SK-N-SH treated with all-trans-retinoic acid at 6 μM for 48 hours (cell line): ENCODE measurements at regions not wholly inside any gene's neighbourhood (a gene's known extent, or its start where the extent isn't known, plus 50 kb on each side); places are given as distances from the start of the nearest gene placed in this dataset.

ENCODE experiments used
- ARNTL ChIP-seq: fragments of 450-650 bp; formaldehyde crosslinking; IDR thresholded peaks from 2 replicates; pipeline ENCODE4 v1.5.0; 2020; ENCODE audit warnings: low read depth, mild to moderate bottlenecking, moderate library complexity, borderline replicate concordance
- CSRNP3 ChIP-seq: fragments of 250-450 bp; sonication (Bioruptor Pico); IDR thresholded peaks from 2 replicates; pipeline ENCODE4 v1.5.1; 2021; ENCODE audit warnings: mild to moderate bottlenecking, moderate library complexity
- ESRRG ChIP-seq: fragments of 250-450 bp; sonication (Bioruptor Pico); IDR thresholded peaks from 2 replicates; pipeline ENCODE4 v1.6.1; 2021; ENCODE audit warnings: mild to moderate bottlenecking
- GLIS3 ChIP-seq: fragments of 250-450 bp; sonication (Bioruptor Pico); IDR thresholded peaks from 2 replicates; pipeline ENCODE4 v1.5.0; 2020; ENCODE audit warnings: mild to moderate bottlenecking, moderate library complexity
- RARB ChIP-seq: fragments of 250-450 bp; sonication (Bioruptor Pico); IDR thresholded peaks from 2 replicates; pipeline ENCODE4 v1.8.0; 2021; ENCODE audit warnings: mild to moderate bottlenecking, moderate library complexity
- ZFP3 ChIP-seq: fragments of 250-450 bp; sonication (Bioruptor Pico); IDR thresholded peaks from 2 replicates; pipeline ENCODE4 v1.5.0; 2020; ENCODE audit warnings: mild to moderate bottlenecking, moderate library complexity
- ZNF565 ChIP-seq: fragments of 450-650 bp; formaldehyde crosslinking; conservative IDR thresholded peaks from 2 replicates; pipeline ENCODE4 v1.5.0; 2020; ENCODE audit warnings: low read depth, mild to moderate bottlenecking, moderate library complexity
- TF ChIP-seq, protein P1 (sequence below): fragments of 250-450 bp; sonication (Bioruptor Pico); IDR thresholded peaks from 2 replicates; pipeline ENCODE4 v1.8.0; 2020; ENCODE audit warnings: mild to moderate bottlenecking, moderate library complexity, borderline replicate concordance

DNA sequence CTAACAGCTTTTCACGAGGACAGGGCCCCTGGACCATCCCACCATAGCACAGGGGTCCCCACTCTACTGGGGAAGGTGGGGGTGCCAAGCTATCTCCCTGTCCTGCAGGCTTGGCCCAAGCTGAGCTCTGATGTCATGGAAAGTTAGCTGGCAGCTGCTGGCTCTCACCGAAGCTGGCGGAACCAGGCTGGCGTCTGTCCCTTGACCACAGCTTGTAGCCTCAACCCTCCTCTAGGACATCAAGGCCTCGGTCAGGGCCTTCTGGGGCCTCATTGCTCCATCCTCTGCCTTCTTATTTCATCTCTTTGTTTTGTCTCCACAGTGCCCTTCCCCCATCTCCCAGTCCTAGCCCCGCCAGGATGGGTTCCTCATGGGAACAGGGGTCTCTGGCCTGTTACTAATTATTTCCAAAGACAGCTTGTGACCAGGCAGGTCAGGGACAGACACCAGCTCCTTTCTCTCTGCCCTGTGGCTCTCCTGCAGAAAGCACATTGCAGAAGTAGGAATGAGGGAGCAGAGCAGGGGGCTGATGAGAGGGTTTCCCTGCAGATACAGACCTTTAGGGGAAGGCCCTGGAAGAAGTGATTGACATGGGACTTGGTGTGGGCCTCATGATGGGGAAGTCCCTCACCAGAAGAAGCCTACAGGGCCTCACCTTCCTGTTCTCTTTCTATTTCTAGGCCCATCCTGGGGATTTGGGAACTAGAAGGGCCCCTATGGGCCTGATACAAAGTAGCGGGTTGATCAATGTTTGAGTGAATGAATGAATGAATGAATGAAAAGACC, 97.5 kb upstream of the ALX4 start:
- TF ChIP-seq ZFP3 = no peak
- TF ChIP-seq ZNF565 (CRISPR knock-in tag) = no peak
- no peak for TF ChIP-seq GLIS3 (CRISPR knock-in tag)
- no peak for TF ChIP-seq RARB
- TF ChIP-seq, protein P1, sequence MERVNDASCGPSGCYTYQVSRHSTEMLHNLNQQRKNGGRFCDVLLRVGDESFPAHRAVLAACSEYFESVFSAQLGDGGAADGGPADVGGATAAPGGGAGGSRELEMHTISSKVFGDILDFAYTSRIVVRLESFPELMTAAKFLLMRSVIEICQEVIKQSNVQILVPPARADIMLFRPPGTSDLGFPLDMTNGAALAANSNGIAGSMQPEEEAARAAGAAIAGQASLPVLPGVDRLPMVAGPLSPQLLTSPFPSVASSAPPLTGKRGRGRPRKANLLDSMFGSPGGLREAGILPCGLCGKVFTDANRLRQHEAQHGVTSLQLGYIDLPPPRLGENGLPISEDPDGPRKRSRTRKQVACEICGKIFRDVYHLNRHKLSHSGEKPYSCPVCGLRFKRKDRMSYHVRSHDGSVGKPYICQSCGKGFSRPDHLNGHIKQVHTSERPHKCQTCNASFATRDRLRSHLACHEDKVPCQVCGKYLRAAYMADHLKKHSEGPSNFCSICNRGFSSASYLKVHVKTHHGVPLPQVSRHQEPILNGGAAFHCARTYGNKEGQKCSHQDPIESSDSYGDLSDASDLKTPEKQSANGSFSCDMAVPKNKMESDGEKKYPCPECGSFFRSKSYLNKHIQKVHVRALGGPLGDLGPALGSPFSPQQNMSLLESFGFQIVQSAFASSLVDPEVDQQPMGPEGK (CRISPR knock-in tag) = no peak
- no peak for TF ChIP-seq CSRNP3 (CRISPR knock-in tag)
- TF ChIP-seq ESRRG (CRISPR knock-in tag) = no peak
- no peak for TF ChIP-seq ARNTL (CRISPR knock-in tag)
